Transverse colon (tissue), 4 donors: ENCODE measurements at regions not wholly inside any gene's neighbourhood (a gene's known extent, or its start where the extent isn't known, plus 50 kb on each side); places are given as distances from the start of the nearest gene placed in this dataset.

Experiments used
- DNase-seq: peaks from one replicate; pipeline ENCODE4 v3.0.0-alpha.2; 2019
- H3K27ac ChIP-seq, 4 donors: fragments of 200-600 bp; sonication (generic); 2 replicates each; pipeline ENCODE4 v1.5.1; 2016 to 2018; ENCODE audit warnings: inconsistent platforms in 4 of 4
- H3K27me3 ChIP-seq: fragments of 200-600 bp; sonication (generic); 2 replicates; pipeline ENCODE4 v1.5.1; 2017; ENCODE audit warnings: inconsistent platforms
- H3K36me3 ChIP-seq, 4 donors: fragments of 200-600 bp; sonication (generic); 2 replicates each; pipeline ENCODE4 v1.5.1; 2017 to 2019; ENCODE audit warnings: inconsistent platforms in 4 of 4
- H3K4me1 ChIP-seq, 4 donors: fragments of 200-600 bp; sonication (generic); 2 replicates each; pipeline ENCODE4 v1.5.1; 2017 to 2020; ENCODE audit warnings: inconsistent platforms in 4 of 4
- H3K4me3 ChIP-seq, 4 donors: fragments of 200-600 bp; sonication (generic); 1 replicate in 1 of 4; 2 replicates in 3 of 4; pipeline versions ENCODE4 v1.5.1 to v1.6.1; 2017 to 2019; ENCODE audit warnings: inconsistent platforms in 4 of 4
- H3K9me3 ChIP-seq, 2 donors: fragments of 200-600 bp; sonication (generic); 2 replicates each; pipeline ENCODE4 v1.5.1; 2017 to 2019; ENCODE audit warnings: inconsistent platforms in 2 of 2
- EP300 ChIP-seq: sonication (generic); formaldehyde crosslinking; IDR thresholded peaks from one replicate; pipeline ENCODE4 v1.6.1; 2017; ENCODE audit warnings: antibody characterized with exemption, low read depth
- POLR2A ChIP-seq: fragments of 450-650 bp; IDR thresholded peaks from one replicate; pipeline ENCODE4 v1.6.1; 2016; ENCODE audit warnings: antibody characterized with exemption, mild to moderate bottlenecking, moderate library complexity
- POLR2AphosphoS5 ChIP-seq, 3 donors: sonication (generic); formaldehyde crosslinking; IDR thresholded peaks; one replicate each; pipeline ENCODE4 v1.6.1; 2016; ENCODE audit warnings: antibody characterized with exemption in 3 of 3
- WGBS, 2 donors: methylation state at CpG; one replicate each; pipeline ENCODE4 v1.1.5; 2018; ENCODE audit warnings: low coverage in 1 of 2; 5-methylcytosine and 5-hydroxymethylcytosine counted together
- in situ Hi-C, 4 donors: fragments of 200-750 bp; cut with MboI; loops; one replicate each; pipeline versions ENCODE4 v1.15.0 to v1.15.1; 2017; ENCODE audit warnings: low sequenced_read_pairs in 3 of 4, low pct_ligation_motif_present in 1 of 4, low pct_unique_long_range_greater_than_20kb in 1 of 4
- intact Hi-C: fragments of 100-400 bp; cut with DNase I; formaldehyde crosslinking; loops from one replicate; pipeline ENCODE4 v1.15.1; 2023; ENCODE audit warnings: low total_unique reads
- TF ChIP-seq, protein P1 (sequence below), 5 experiments: fragments of 200-600 bp in 3 of 5; fragments of 450-650 bp in 2 of 5; sonication (generic) in 3 of 5; IDR thresholded peaks; 1 replicate in 2 of 5; 2 replicates in 3 of 5; pipeline ENCODE4 v1.5.1; 2016 to 2017; ENCODE audit warnings: antibody characterized with exemption in 5 of 5, inconsistent platforms in 3 of 5, mild to moderate bottlenecking in 2 of 5, moderate library complexity in 1 of 5

DNA sequence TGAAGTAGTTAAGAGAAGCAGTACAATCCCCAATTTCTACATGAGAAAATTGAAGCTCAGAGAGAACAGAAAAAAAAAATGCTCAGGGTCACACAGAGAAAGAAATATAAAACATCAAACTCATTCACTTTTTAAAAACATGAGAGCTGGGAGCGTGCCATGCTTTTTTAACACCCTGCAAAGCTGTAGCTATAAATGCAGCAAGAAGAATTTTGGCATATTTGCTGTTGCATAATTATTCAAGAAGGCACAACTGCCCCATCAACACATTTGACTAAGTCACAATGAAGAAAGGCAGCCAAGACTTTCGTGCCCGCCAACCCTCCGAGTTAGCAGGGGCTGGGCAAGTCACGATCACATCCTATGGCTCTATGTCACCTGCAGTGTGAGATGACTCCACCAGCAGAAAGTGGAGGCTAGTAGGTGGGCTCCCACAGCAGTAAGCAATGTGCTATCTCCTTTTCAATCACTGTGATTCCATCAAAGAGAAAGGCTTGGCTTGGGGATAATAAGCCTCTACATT, 214.8 kb downstream of the DHX15 start:
- TF ChIP-seq POLR2A, result no peak
- TF ChIP-seq EP300, result no peak
- TF ChIP-seq, protein P1, sequence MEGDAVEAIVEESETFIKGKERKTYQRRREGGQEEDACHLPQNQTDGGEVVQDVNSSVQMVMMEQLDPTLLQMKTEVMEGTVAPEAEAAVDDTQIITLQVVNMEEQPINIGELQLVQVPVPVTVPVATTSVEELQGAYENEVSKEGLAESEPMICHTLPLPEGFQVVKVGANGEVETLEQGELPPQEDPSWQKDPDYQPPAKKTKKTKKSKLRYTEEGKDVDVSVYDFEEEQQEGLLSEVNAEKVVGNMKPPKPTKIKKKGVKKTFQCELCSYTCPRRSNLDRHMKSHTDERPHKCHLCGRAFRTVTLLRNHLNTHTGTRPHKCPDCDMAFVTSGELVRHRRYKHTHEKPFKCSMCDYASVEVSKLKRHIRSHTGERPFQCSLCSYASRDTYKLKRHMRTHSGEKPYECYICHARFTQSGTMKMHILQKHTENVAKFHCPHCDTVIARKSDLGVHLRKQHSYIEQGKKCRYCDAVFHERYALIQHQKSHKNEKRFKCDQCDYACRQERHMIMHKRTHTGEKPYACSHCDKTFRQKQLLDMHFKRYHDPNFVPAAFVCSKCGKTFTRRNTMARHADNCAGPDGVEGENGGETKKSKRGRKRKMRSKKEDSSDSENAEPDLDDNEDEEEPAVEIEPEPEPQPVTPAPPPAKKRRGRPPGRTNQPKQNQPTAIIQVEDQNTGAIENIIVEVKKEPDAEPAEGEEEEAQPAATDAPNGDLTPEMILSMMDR (IDR thresholded peaks at IDR 0.05), result no peak
- no peak for TF ChIP-seq POLR2AphosphoS5 (IDR thresholded peaks at IDR 0.05)
- in situ Hi-C loops, result no loop called here
- no peaks in the 10 kb centered on the region for H3K9me3 ChIP-seq
- no peaks in the 10 kb centered on the region for H3K27me3 ChIP-seq
- intact Hi-C loops, result no loop called here
- no peaks in the 10 kb centered on the region for H3K36me3 ChIP-seq
- H3K4me3 ChIP-seq, result no peak overlapping the region
- H3K27ac ChIP-seq, result no peak overlapping the region
- WGBS, 2 donors, result 80 to 100% methylated on average over 1 to 5 of the region's 5 CpGs
- DNase-seq, result no peak
- no peaks in the 10 kb centered on the region for H3K4me1 ChIP-seq

DNA sequence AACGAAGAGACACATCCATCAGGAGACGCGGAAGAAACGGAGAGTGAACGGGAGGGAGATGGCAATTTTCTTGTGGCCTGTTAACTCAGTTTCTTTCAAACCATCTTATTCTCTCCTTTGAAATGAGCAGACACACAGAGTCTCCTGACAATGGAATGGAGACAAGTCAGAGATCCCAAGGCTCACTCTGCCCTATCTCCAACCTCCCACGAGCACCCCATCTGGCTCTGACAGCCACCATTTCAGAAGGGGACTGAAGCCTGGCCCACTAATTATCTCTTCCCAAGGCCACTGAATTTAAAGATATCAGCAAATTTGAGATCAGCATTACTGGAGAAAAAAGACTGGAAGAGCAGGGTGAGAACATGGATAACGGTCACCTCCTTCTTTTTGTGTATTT, 215.6 kb downstream of the DHX15 start:
- in situ Hi-C loops, result no loop called here
- WGBS, 2 donors, result 89 to 93% methylated on average over 7 of the region's 7 CpGs
- Histone ChIP-seq H3K4me3 (no peak overlapping the region), H3K9me3 (no peaks in the 10 kb centered on the region), H3K27ac (no peak overlapping the region), H3K36me3 (no peaks in the 10 kb centered on the region), H3K27me3 (no peaks in the 10 kb centered on the region), H3K4me1 (no peaks in the 10 kb centered on the region)
- intact Hi-C loops, result no loop called here
- no peak for TF ChIP-seq POLR2AphosphoS5 (IDR thresholded peaks at IDR 0.05)
- TF ChIP-seq, protein P1 (IDR thresholded peaks at IDR 0.05), result no peak
- TF ChIP-seq EP300, result no peak
- TF ChIP-seq POLR2A, result no peak
- no peak for DNase-seq

DNA sequence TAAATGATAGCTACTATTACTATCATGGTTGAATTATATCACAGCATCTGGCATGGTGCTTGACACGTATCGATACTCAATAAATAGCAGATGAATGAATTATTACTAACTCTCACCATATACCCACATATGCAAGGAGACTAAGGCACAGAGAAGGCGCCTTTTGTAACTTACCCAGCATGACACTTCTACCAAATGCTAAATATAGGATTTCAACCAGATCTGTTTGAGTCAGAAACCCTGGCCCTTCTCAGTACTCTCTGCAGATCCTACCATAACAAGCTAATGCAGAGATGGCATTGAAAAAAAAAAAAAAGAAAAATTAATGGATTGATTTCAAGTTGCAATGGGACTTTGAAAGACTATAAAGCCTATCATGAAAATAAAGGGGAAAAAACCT, 219.5 kb downstream of the DHX15 start:
- WGBS, 2 donors, result 94 to 97% methylated on average over 3 of the region's 3 CpGs
- no peak overlapping the region for H3K4me3 ChIP-seq
- intact Hi-C loops (no loop called here), in situ Hi-C loops (no loop called here)
- H3K27me3 ChIP-seq, result no peaks in the 10 kb centered on the region
- no peak for TF ChIP-seq EP300
- H3K4me1 ChIP-seq, result no peaks in the 10 kb centered on the region
- no peak for DNase-seq
- no peaks in the 10 kb centered on the region for H3K9me3 ChIP-seq
- no peak overlapping the region for H3K27ac ChIP-seq
- no peaks in the 10 kb centered on the region for H3K36me3 ChIP-seq

DNA sequence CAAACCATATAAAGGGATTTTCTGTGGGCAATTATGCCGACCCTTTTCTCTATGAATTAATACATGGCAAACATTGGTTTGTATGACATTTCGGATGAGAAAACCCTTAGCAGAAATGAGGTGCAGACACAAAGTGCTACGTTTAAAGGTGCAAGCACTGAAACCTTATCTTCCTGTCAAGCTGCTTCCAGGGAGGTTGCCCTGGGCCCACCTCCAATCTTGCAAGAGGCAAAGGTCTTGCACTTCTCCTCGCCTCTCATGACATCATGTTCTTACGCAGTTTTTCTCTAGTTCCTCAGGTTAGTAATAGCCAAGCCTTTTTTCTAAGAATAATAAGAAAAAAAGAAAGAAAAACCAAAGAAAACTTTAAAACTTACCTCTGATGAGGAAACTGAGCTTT, 220.1 kb downstream of the DHX15 start:
- no peaks in the 10 kb centered on the region for H3K4me1 ChIP-seq
- H3K36me3 ChIP-seq, result no peaks in the 10 kb centered on the region
- no peaks in the 10 kb centered on the region for H3K9me3 ChIP-seq
- intact Hi-C loops (no loop called here), in situ Hi-C loops (no loop called here)
- H3K4me3 ChIP-seq, result no peak overlapping the region
- WGBS, 2 donors, result 81 to 92% methylated on average over 5 of the region's 5 CpGs
- TF ChIP-seq, protein P1 (IDR thresholded peaks at IDR 0.05), result no peak
- TF ChIP-seq EP300 (no peak), POLR2A (no peak), POLR2AphosphoS5 (IDR thresholded peaks at IDR 0.05) (no peak)
- DNase-seq, result no peak
- no peak overlapping the region for H3K27ac ChIP-seq
- no peaks in the 10 kb centered on the region for H3K27me3 ChIP-seq

DNA sequence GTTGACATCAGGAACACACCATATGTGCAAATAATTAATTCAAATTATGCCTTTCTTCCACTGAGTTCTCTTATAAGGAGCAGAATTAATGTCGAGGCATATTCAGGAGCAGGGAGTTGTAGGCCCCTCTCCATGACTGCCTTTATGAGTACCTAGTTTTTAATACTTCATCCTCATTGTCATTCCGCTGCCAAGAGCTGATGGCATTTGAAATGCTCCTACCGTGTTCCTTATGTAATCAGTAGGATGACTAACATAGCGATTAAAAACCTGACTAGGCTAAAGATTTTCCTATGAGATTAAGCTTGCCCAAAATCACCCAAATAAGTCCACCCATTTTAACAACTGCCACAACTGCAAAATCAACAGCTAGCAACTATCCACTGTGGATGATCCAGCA, 220.6 kb downstream of the DHX15 start:
- intact Hi-C loops, result no loop called here
- Histone ChIP-seq H3K4me1 (no peaks in the 10 kb centered on the region), H3K27ac (no peak overlapping the region), H3K9me3 (no peaks in the 10 kb centered on the region), H3K27me3 (no peaks in the 10 kb centered on the region), H3K36me3 (no peaks in the 10 kb centered on the region), H3K4me3 (no peak overlapping the region)
- in situ Hi-C loops, result no loop called here
- TF ChIP-seq, protein P1 (IDR thresholded peaks at IDR 0.05), result no peak
- no peak for TF ChIP-seq POLR2AphosphoS5 (IDR thresholded peaks at IDR 0.05)
- TF ChIP-seq EP300, result no peak
- no peak for TF ChIP-seq POLR2A
- no peak for DNase-seq
- 80 to 89% methylated on average over 4 of the region's 4 CpGs for WGBS, 2 donors
